ENCODE measurements at regions not wholly inside any gene's neighbourhood (a gene's known extent, or its start where the extent isn't known, plus 50 kb on each side); places are given as distances from the start of the nearest gene placed in this dataset.

- DNase-seq, result no peak
Observed at GRCh38 chr1:29707796-29708195, 471.5 kb downstream of the PTPRU start.

- DNase-seq, result peak in 1 of 2 experiments; percentile 27
Observed at GRCh38 chr1:29706936-29707335, 470.6 kb downstream of the PTPRU start.

- DNase-seq, result no peak
Observed at GRCh38 chr1:29704430-29704829, 468.1 kb downstream of the PTPRU start.

- DNase-seq, result peak in 1 of 2 experiments; percentile 28
Observed at GRCh38 chr1:29703596-29704370, 467.5 kb downstream of the PTPRU start.

- DNase-seq, result no peak
Observed at GRCh38 chr1:29700491-29700890, 464.2 kb downstream of the PTPRU start.

GRCh38 chr1:29698626-29699025 is 462.3 kb downstream of the PTPRU start:
- DNase-seq, result no peak

- DNase-seq, result peak; percentile 32 to 37
Observed at GRCh38 chr1:29698033-29698432, 461.7 kb downstream of the PTPRU start.

- DNase-seq, result no peak
Observed at GRCh38 chr1:29697391-29697780, 461.1 kb downstream of the PTPRU start.

- DNase-seq, result no peak
Observed at GRCh38 chr1:29696656-29697390, 460.5 kb downstream of the PTPRU start.

GRCh38 chr1:29695803-29696202 is 459.5 kb downstream of the PTPRU start:
- DNase-seq, result no peak

- no peak for DNase-seq
Observed at GRCh38 chr1:29695036-29695435, 458.7 kb downstream of the PTPRU start.

GRCh38 chr1:29691499-29691898 is 455.2 kb downstream of the PTPRU start:
- no peak for DNase-seq

GRCh38 chr1:29690156-29690555 is 453.8 kb downstream of the PTPRU start:
- no peak for DNase-seq

GRCh38 chr1:29689372-29690030 is 453.2 kb downstream of the PTPRU start:
- no peak for DNase-seq

- DNase-seq, result no peak
Observed at GRCh38 chr1:29688471-29689365, 452.4 kb downstream of the PTPRU start.

GRCh38 chr1:29687601-29688244 is 451.4 kb downstream of the PTPRU start:
- no peak for DNase-seq

GRCh38 chr1:29687166-29687565 is 450.8 kb downstream of the PTPRU start:
- DNase-seq, result no peak

- no peak for DNase-seq
Observed at GRCh38 chr1:29686012-29686930, 449.9 kb downstream of the PTPRU start.

GRCh38 chr1:29685387-29685786 is 449.1 kb downstream of the PTPRU start:
- DNase-seq, result no peak

- no peak for DNase-seq
Observed at GRCh38 chr1:29684141-29684540, 447.8 kb downstream of the PTPRU start.

- no peak for DNase-seq
Observed at GRCh38 chr1:29683472-29683871, 447.1 kb downstream of the PTPRU start.

All from NCI-H187 (cell line).